ENCODE measurements at regions not wholly inside any gene's neighbourhood (a gene's known extent, or its start where the extent isn't known, plus 50 kb on each side); places are given as distances from the start of the nearest gene placed in this dataset.

- TF ChIP-seq ZNF121 (tag by site-specific recombination; IDR thresholded peaks at IDR 0.05) (no peak), CTCF (tag by site-specific recombination; IDR thresholded peaks at IDR 0.05) (no peak), BCL11A (tag by site-specific recombination; IDR thresholded peaks at IDR 0.05; ENCODE audit: low read depth) (no peak), OVOL3 (tag by site-specific recombination; IDR thresholded peaks at IDR 0.05) (no peak), REPIN1 (tag by site-specific recombination; IDR thresholded peaks at IDR 0.05; ENCODE audit: low read depth) (no peak), ZIC2 (tag by site-specific recombination; IDR thresholded peaks at IDR 0.05) (no peak), FEZF1 (tag by site-specific recombination; IDR thresholded peaks at IDR 0.05) (no peak), ZBTB6 (tag by site-specific recombination; IDR thresholded peaks at IDR 0.05) (no peak), ZNF664 (tag by site-specific recombination; IDR thresholded peaks at IDR 0.05) (no peak), ZSCAN4 (tag by site-specific recombination; IDR thresholded peaks at IDR 0.05) (no peak)
Measured at GRCh38 chr4:147430111-147430510, 50.8 kb upstream of the EDNRA start.

Data from HEK293 (cell line).